Stimulated activated CD8-positive, alpha-beta memory T cell treated with anti-CD3 and anti-CD28 coated beads, Interleukin-15, amount 100 ng/mL, for 48 hours (primary cell): ENCODE measurements at regions not wholly inside any gene's neighbourhood (a gene's known extent, or its start where the extent isn't known, plus 50 kb on each side); places are given as distances from the start of the nearest gene placed in this dataset.

ENCODE experiments used
- DNase-seq, 2 donors: peaks; one replicate each; pipeline ENCODE4 v3.0.0-alpha.2; 2020; ENCODE audit warnings: low read depth in 2 of 2

DNA sequence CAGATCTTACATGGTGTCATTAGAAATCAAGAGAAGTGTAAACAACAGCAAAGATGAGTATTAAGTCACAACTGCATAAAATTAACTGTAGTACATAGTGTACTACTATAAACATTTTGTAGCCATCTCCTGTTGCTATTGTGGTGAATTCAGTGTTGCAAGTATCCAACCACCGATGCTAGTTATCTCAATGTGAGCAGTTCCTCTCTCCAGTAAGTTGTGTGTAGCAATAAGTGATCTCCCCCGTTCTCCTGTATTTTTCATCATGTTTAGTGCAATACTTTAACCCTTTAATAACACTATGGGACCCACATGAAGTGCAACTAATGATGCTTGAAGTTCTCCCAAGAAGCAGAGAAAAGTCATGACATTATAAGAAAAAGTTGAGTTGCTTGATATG lies 264.7 kb upstream of the KCNH8 start:
- DNase-seq, result no peak

DNA sequence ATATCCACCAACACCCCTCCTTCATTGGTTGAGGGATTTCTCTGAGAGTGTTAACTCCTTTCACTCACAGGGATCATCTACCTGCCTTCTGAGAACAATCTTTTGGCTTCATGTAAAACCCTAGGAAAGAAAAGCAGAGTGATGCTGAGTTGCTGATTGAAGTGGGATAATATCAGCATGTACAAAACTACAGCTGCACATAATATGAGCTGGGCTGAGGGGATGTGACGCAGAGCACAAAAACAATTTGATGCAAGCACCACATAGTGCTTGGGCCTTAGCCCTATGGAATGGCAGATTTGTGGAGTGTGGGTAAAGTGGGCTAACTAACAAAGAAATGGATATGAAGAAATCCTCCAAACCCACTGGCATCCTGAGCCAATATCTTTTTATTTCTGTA lies 267.6 kb upstream of the KCNH8 start:
- DNase-seq, result no peak

DNA sequence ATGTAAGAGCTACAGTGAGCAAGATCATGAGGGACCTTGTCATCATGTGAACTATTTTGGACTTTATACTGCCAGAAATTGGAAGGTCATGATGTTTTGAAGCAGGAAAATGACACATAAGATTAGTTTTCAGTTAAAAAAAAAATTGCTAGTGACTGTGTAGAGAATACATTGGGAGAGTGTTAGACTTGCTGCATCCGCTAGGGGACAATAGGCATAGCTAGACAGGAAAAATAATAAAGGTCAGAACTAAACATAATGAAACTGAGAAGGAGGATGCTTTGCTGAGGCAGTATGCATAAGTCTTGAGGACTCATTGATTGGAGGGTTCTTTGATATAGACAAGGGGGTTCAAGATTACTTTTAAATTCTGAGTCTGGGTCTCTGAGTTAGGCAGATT lies 275.8 kb upstream of the KCNH8 start:
- no peak for DNase-seq

- no peak for DNase-seq
Observed at GRCh38 chr3:18870642-18871041, 277.7 kb upstream of the KCNH8 start.

DNA sequence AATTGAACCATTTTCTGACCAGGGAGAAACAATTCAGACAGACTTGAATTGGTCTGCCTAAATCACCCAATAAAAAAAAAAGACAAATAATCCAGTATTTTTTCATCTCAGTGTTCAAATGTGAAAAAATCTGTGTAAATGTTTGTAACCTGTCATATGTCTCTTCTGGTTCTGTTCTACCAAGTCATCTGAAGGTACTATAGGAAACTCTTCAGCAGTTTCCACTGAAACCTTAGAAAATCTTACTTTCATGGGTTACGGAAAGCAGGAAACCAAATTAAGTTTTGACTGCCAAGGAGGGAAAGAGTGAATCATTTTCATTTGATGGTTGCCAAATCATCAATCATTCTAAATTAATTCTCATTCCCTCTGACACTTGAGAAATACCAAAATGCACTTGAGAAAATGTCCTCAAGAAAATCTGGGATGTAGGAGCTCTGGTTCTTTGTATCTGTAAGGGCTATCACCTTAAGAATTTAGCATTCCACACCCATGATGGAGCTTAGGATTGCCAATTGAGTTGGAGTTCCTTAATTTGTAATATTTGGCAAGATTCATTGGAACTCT lies 278.2 kb upstream of the KCNH8 start:
- DNase-seq, result no peak

DNA sequence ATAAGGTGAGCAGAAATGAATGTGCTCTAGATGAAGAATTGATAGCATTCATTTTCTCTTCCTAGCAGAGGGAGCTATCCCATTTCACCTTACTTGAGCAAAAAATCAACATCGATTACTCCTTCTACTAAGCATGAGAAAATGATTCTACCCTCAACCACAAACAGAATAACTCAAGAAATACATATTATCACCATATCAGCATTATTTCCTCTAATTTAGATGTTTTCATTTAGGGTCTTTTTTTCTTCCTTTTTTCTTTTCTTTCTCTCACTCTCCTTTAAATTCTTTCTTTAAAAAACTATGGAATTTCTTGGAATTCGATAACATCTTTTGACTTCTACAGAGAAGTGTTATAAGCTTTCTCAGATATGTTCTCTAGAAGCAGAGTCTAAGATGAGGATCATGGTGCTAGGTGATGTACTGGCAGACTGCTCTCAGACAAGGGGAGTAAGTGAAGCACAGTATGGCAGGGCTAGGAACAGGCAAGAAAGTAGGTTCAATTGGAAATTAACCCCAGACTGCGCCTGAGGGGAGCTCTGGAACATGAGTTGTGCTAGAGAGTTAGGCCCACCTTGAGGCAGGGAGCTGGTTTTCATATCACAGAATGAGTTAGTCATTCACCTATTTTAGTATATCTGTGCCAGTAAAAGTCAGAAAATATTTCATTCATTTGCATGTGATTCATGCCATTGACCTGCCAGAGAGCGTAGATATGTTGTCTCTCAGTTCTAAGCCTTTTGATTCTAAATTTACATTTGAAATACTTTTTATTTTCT lies 279.2 kb upstream of the KCNH8 start:
- peak; percentile 10 to 23 for DNase-seq

- DNase-seq, result no peak
Observed at GRCh38 chr3:18866899-18867298, 281.4 kb upstream of the KCNH8 start.

DNA sequence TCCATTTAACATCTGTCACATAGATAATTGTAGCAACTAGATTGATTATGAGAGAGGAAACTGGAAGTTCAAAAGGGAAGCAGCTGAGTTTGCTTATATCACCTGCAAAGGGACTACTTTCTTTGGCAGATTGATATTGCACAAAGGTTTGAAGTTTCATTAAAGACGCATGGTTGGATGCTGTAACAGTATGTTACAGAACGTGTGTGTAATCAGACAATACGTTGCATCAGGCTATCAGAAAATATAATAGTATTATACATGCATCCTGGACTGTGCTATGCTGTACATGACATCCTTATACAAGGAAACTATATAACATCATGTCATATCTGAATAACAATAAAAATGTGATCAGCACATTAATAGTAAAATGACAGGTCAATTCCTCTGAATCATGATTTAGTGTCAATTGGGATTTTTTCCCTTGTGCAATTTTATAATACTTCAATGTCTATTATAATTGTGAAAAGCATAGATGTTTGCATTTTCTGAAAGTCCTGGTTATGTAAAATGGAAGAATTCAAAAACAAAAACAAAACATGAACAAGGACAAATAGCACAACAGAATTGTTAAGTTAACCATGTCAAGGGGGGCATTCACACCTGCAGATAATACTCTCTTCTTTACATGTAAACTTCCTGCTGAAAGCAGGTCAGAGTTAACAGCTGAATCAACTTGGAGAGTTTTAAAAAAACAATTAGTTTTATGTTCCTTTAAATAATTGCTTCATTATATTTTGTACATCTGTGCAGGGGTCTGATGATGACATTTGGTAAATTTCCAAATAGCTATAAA lies 283.2 kb upstream of the KCNH8 start:
- DNase-seq, result no peak

- no peak for DNase-seq
Observed at GRCh38 chr3:18862077-18862476, 286.2 kb upstream of the KCNH8 start.

DNA sequence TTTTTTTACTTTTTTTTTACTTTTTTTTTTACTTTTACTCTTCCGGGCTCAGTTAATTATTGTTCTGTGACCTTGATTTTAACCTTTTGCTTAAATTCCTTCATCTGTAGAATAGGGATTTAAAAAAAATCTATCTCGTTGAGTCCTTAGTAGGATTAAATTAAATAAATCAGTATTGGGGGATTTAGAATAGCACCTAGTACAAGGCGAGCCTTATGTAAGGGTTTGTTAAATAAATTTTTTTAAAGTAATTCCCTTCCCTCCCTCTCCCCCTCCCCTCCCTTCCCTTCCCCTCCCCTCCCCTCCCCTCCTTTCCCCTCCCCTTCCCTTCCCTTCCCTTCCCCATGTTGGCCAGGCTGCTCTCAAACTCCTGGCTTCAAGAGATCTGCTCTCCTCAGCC lies 287.2 kb upstream of the KCNH8 start:
- no peak for DNase-seq

- DNase-seq, result no peak
Observed at GRCh38 chr3:18853269-18853668, 295.0 kb upstream of the KCNH8 start.

DNA sequence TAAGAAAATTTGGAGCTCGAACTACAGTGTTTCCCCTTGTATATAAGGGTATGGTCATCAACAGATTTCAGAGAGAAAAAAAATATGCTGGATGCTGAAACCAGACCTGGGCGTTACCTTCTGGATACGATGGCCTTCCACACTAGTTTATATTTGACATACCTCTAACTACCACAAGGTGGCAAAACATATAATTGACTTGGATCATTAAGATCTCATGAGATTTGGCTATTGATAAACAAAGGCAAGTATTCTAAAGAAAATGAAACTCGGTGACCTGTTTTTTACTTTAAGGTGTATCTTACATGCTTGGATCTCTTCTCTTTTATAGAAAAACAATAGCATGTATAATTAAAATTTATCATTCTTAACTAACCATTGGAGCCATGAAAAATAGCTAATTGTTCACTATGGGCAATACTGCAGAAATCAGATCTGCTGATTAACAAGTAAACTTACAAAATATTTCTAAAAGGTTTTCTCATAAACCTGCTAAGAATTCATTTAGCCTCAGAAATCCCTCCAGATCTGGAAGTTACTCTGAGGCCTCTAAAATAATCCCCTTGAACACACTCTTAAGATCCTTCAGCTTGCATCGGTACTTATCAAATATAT lies 300.6 kb upstream of the KCNH8 start:
- DNase-seq, result no peak

GRCh38 chr3:18843983-18844382 lies 304.3 kb upstream of the KCNH8 start:
- no peak for DNase-seq

DNA sequence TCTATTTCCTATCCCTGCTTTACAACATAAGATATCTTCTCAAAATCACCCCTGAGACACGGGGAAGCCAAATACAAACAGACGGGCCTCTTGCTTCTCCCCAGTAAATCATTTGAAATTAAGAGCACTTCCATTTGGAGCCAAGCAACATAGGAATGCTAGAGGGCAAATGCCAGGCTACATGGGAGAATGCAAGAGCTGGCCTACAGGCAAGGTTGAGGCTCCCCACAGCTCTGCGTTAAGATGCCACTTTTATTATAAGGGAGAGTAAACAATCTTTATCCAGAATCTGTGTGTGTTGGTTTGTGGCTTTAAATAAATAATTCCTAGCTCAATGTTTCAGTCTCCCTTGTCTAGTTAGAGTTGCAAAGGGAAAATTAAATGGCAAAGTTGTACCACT lies 305.1 kb upstream of the KCNH8 start:
- DNase-seq, result no peak

DNA sequence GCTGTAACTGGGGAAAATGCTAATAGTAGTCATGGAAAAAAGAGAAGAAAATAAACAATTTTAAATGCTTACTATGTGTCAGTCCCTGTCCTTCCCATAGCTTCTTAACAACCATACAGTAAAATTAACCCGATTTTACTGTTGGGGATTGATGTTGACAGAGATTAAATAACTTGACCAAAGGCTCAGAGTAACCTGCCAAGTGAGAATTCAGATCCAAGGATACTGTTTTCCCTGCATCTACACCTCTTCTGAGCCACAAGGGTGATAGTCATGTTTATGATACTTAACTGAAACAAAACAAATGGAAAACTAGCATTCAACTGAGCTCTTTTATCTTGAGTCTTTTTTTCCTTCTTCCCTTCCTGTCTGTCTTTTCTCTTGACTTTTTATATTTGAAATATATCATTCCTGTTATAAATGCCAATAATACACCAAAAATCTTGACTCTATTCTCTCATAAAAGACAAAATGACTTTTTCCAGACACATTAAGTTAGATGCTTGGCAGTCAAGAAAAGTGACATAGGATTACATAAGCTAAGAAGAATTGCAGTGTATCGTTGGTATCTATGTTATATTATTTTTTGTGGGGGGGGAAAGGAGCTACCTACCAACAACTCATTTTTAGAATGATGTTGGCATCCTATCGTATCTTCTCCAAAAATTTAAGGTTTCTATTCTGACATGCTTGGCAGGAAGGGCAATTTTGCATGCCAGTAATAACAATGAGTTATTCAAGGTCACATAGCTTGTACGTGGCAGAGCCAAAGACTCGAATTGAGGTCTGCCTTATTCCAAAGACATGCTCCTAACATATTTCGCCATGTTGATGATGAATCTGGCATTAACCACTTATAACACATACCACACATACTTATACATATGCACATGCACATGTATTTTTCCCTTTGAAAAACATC lies 306.6 kb upstream of the KCNH8 start:
- no peak for DNase-seq

GRCh38 chr3:18840535-18841137 lies 307.7 kb upstream of the KCNH8 start:
- DNase-seq, result no peak

DNA sequence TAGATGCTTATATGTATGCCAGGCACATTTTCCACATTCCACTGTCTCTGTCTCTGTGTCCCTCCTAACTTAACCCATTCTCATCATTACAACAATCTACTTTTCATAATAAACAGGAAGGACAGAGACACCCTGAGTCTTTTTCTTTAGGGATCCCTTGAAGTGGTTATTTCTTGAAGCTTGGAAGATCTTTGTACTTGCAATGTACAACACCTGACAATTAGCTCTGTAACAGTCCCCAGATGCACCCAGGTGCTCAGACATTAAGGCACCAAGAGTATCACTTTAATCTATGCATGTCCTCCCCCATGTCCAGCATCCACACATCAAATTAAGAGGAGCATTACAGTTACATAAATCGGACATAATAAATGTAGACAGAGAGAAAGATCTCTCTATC lies 309.6 kb upstream of the KCNH8 start:
- no peak for DNase-seq

GRCh38 chr3:18837137-18837755 lies 311.1 kb upstream of the KCNH8 start:
- DNase-seq, result no peak

GRCh38 chr3:18835021-18835420 lies 313.3 kb upstream of the KCNH8 start:
- DNase-seq, result no peak

GRCh38 chr3:18830087-18830486 lies 318.2 kb upstream of the KCNH8 start:
- no peak for DNase-seq

GRCh38 chr3:18828637-18829036 lies 319.7 kb upstream of the KCNH8 start:
- DNase-seq, result no peak
